SH-SY5Y (cell line): ENCODE measurements at regions not wholly inside any gene's neighbourhood (a gene's known extent, or its start where the extent isn't known, plus 50 kb on each side); places are given as distances from the start of the nearest gene placed in this dataset.

Experiments used
- GATA2 ChIP-seq: IDR thresholded peaks from 2 replicates; pipeline ENCODE4 v1.6.1; 2011; ENCODE audit warnings: mild to moderate bottlenecking, low read depth, low read length
- GATA3 ChIP-seq: IDR thresholded peaks from 2 replicates; pipeline ENCODE4 v1.6.1; 2011; ENCODE audit warnings: low read depth, mild to moderate bottlenecking, low read length, moderate library complexity

DNA sequence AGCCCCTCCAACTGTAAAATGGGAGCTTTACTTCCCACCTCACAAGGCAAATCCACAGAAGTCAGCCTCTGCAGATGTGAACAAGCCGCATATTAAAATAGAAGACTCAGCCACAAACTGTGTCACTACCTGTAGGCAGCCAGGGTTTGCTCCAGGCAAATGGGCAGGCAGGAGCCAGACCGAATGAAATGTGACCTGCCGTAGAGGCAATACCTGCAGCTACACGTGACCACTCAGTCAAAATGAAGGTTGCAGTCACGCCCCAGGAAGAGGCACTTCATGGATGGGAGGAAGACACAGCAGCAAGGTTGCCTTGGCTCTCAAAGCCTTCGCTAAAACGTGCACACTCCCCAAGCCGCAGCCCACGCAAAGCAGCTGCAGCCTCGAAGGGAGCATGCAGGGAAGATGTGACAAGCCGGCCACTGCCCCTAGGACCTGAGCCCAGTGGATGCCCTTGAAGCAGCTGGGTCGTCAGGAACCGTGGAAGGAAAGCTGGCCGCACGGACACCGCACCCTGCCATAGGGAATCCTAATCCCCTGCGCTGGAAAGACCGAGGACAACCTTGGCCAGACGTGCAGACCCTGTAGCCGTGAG, 53.1 kb downstream of the SHANK2 start:
- TF ChIP-seq GATA2 (no peak), GATA3 (no peak)
